Trophoblast cell (in vitro differentiated cells and primary cell): ENCODE measurements at regions not wholly inside any gene's neighbourhood (a gene's known extent, or its start where the extent isn't known, plus 50 kb on each side); places are given as distances from the start of the nearest gene placed in this dataset.

Source experiments
- DNase-seq, 2 donors: peaks; one replicate each; pipeline ENCODE4 v3.0.0-alpha.2; 2016
- H2AFZ ChIP-seq: 2 replicates; pipeline ENCODE4 v1.6.1; 2013; ENCODE audit warnings: low read length, moderate library complexity, mild to moderate bottlenecking; ENCODE audit not compliant: insufficient read depth, poor library complexity
- H2AK5ac ChIP-seq: 2 replicates; pipeline ENCODE4 v1.6.1; 2013; ENCODE audit warnings: mild to moderate bottlenecking, low read length
- H2BK120ac ChIP-seq: 2 replicates; pipeline ENCODE4 v1.6.1; 2013; ENCODE audit warnings: low read length, mild to moderate bottlenecking, moderate library complexity; ENCODE audit not compliant: insufficient read depth, poor library complexity
- H2BK12ac ChIP-seq: 2 replicates; pipeline ENCODE4 v1.6.1; 2013; ENCODE audit warnings: mild to moderate bottlenecking, low read length, moderate library complexity
- H2BK5ac ChIP-seq: 2 replicates; pipeline ENCODE4 v1.6.1; 2013; ENCODE audit warnings: low read length, low read depth, moderate library complexity, mild to moderate bottlenecking; ENCODE audit not compliant: poor library complexity
- H3K14ac ChIP-seq: 2 replicates; pipeline ENCODE4 v1.6.1; 2013; ENCODE audit warnings: mild to moderate bottlenecking, low read length
- H3K18ac ChIP-seq: 2 replicates; pipeline ENCODE4 v1.6.1; 2013; ENCODE audit warnings: mild to moderate bottlenecking, low read length
- H3K23ac ChIP-seq: 2 replicates; pipeline ENCODE4 v1.6.1; 2013; ENCODE audit warnings: low read length
- H3K27ac ChIP-seq: 2 replicates; pipeline ENCODE4 v1.5.1; 2013; ENCODE audit warnings: low read depth, mild to moderate bottlenecking, inconsistent platforms, low read length, moderate library complexity
- H3K27me3 ChIP-seq: 2 replicates; pipeline ENCODE4 v1.6.1; 2013; ENCODE audit warnings: inconsistent platforms, mild to moderate bottlenecking, low read length, moderate library complexity; ENCODE audit not compliant: insufficient read depth
- H3K36me3 ChIP-seq, 2 experiments: 1 replicate in 1 of 2; 2 replicates in 1 of 2; pipeline ENCODE4 v1.6.1; 2013; ENCODE audit warnings: low read length in 2 of 2, mild to moderate bottlenecking in 2 of 2, moderate library complexity in 1 of 2; ENCODE audit not compliant: insufficient read depth in 2 of 2, control insufficient read depth in 1 of 2
- H3K4ac ChIP-seq: 2 replicates; pipeline ENCODE4 v1.6.1; 2013; ENCODE audit warnings: low read depth, mild to moderate bottlenecking, low read length, moderate library complexity
- H3K4me1 ChIP-seq, 2 experiments: 1 replicate in 1 of 2; 2 replicates in 1 of 2; pipeline ENCODE4 v1.6.1; 2013; ENCODE audit warnings: low read length in 2 of 2, mild to moderate bottlenecking in 2 of 2, moderate library complexity in 1 of 2; ENCODE audit not compliant: insufficient read depth in 2 of 2, control insufficient read depth in 1 of 2
- H3K4me2 ChIP-seq: 2 replicates; pipeline ENCODE4 v1.6.1; 2013; ENCODE audit warnings: inconsistent platforms, mild to moderate bottlenecking, low read length, moderate library complexity
- H3K4me3 ChIP-seq: 2 replicates; pipeline ENCODE4 v1.5.1; 2013; ENCODE audit warnings: mild to moderate bottlenecking, low read depth, low read length, inconsistent platforms
- H3K79me1 ChIP-seq: one replicate; pipeline ENCODE4 v1.6.1; 2013; ENCODE audit warnings: low read length
- H3K79me2 ChIP-seq: 2 replicates; pipeline ENCODE4 v1.6.1; 2013; ENCODE audit warnings: low read length, mild to moderate bottlenecking; ENCODE audit not compliant: control insufficient read depth, insufficient read depth, poor library complexity
- H3K9ac ChIP-seq: 2 replicates; pipeline ENCODE4 v1.6.1; 2013; ENCODE audit warnings: mild to moderate bottlenecking, low read length
- H3K9me3 ChIP-seq: 2 replicates; pipeline ENCODE4 v1.6.1; 2013; ENCODE audit warnings: low read depth, mild to moderate bottlenecking, control low read depth, inconsistent platforms, low read length; ENCODE audit not compliant: insufficient read depth
- H4K12ac ChIP-seq: 2 replicates; pipeline ENCODE4 v1.6.1; 2013; ENCODE audit warnings: low read depth, mild to moderate bottlenecking, low read length, moderate library complexity
- H4K8ac ChIP-seq: 2 replicates; pipeline ENCODE4 v1.6.1; 2013; ENCODE audit warnings: low read depth, mild to moderate bottlenecking, low read length, moderate library complexity
- H4K91ac ChIP-seq: one replicate; pipeline ENCODE4 v1.6.1; 2013; ENCODE audit warnings: low read depth, mild to moderate bottlenecking, low read length, moderate library complexity
- WGBS: extraction: QIAGEN DNeasy Blood & Tissue Kit; methylation state at CpG from one replicate; pipeline ENCODE4 v1.1.7; 2013; ENCODE audit warnings: missing lambda C conversion rate; ENCODE audit not compliant: insufficient read length, insufficient coverage; ENCODE audit errors: extremely low coverage; 5-methylcytosine and 5-hydroxymethylcytosine counted together

DNA sequence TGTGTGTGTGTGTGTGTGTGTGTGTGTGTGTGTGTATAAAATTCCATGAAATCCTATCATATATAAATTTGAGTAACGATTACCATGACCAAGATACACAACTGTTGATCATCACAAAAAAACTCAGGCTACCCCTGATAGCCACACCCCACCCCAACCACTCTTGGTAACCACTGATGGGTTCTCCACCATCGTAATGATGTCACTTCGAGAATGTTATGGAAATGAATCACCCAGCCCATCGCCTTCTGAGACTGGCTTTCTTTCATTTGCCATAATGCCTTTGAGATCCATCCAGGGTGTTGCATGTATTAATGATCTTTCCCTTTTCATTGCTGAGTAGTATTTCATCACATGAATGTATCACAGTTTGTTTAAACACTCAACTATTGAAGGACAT is 496.0 kb downstream of the MIAT start:
- Histone ChIP-seq H3K27ac (no peak overlapping the region), H3K27me3 (no peaks in the 10 kb centered on the region), H3K4me2 (no peak overlapping the region), H3K4me3 (no peak overlapping the region), H3K4me1 (no peaks in the 10 kb centered on the region), H4K8ac (no peak overlapping the region), H3K9me3 (no peaks in the 10 kb centered on the region), H3K4ac (no peak overlapping the region), H4K12ac (no peak overlapping the region), H2AK5ac (no peak overlapping the region), H3K79me2 (no peaks in the 10 kb centered on the region), H3K18ac (no peak overlapping the region), H2BK5ac (no peak overlapping the region), H2BK120ac (no peak overlapping the region), H3K9ac (no peak overlapping the region), H3K79me1 (no peaks in the 10 kb centered on the region), H3K14ac (no peak overlapping the region), H2AFZ (no peak overlapping the region), H2BK12ac (no peak overlapping the region), H4K91ac (no peak overlapping the region), H3K36me3 (no peaks in the 10 kb centered on the region), H3K23ac (no peak overlapping the region)
- no peak for DNase-seq
- WGBS, result no CpG with 5 or more reads among the region's 4 CpGs

DNA sequence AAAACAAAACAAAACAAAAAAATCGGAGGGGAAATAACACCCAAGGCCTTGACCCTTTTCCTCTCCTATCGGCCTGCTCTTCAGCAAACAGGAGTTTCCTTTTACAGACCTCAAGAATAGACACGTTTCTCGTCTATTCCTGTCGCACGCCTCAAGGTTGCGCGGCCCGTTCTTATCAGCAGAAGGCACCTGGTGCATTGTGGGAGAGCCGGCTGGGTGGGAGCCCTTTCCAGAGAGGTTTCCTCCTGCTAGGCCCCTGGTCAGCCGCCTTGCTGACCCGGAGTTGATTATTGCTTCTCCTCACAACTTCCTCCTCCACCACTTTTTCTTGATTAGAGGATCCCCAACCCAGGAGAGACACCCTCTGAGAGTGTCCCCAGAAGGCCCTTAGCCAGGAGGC is 497.3 kb downstream of the MIAT start:
- Histone ChIP-seq H4K12ac (no peak overlapping the region), H2BK12ac (no peak overlapping the region), H4K91ac (no peak overlapping the region), H2BK5ac (no peak overlapping the region), H3K4me1 (peaks cover 2 to 3% of the 10 kb centered on the region in 2 experiments), H2AK5ac (no peak overlapping the region), H2AFZ (no peak overlapping the region), H3K9ac (no peak overlapping the region), H3K36me3 (no peaks in the 10 kb centered on the region), H3K4me2 (no peak overlapping the region), H3K27me3 (no peaks in the 10 kb centered on the region), H3K79me1 (no peaks in the 10 kb centered on the region), H3K79me2 (no peaks in the 10 kb centered on the region), H3K18ac (no peak overlapping the region), H3K4ac (no peak overlapping the region), H3K23ac (no peak overlapping the region), H3K27ac (no peak overlapping the region), H3K14ac (no peak overlapping the region), H3K4me3 (no peak overlapping the region), H2BK120ac (no peak overlapping the region), H4K8ac (no peak overlapping the region), H3K9me3 (peaks cover 2% of the 10 kb centered on the region)
- WGBS, result no CpG with 5 or more reads among the region's 12 CpGs
- DNase-seq, result no peak

DNA sequence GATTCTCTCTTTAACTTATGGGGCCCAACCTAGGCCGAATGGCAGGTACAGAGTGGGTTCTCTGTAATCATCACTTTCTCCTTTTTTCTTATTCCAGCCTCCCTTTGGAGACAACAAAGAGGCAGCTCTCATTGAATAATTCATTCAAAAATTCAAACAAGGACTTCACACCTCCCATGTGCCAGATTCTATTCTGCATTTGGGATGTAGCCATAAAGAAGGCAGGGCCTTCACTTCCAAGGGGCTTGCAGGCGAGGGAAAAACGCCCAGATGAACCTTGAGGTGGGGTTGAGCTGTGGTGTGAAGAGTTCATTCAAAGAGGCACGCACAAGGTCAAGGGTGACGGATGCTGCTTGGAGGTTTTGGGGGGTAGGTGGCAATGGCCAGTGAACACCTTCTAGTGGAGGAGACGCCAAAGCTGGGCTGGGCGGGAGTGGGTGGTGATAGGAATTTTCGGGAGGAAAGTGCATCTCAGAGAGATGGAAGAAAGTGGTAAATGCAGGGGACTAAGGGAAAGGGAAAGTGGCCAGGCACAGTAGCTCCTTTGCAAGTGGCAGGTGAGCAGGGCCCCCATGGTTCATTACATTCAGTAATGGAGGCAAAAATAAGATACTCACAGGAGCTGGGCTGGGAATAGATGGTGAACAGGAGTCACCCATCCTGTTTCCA is 499.6 kb downstream of the MIAT start:
- Histone ChIP-seq H2BK12ac (no peak overlapping the region), H3K9me3 (peaks cover 2% of the 10 kb centered on the region), H2AFZ (no peak overlapping the region), H3K36me3 (no peaks in the 10 kb centered on the region), H3K79me1 (no peaks in the 10 kb centered on the region), H3K79me2 (no peaks in the 10 kb centered on the region), H3K23ac (no peak overlapping the region), H3K4me2 (no peak overlapping the region), H2AK5ac (no peak overlapping the region), H3K27me3 (no peaks in the 10 kb centered on the region), H4K8ac (no peak overlapping the region), H3K4me1 (peaks cover 2 to 3% of the 10 kb centered on the region in 2 experiments), H3K14ac (no peak overlapping the region), H3K27ac (no peak overlapping the region), H3K18ac (no peak overlapping the region), H3K9ac (no peak overlapping the region), H4K91ac (no peak overlapping the region), H3K4ac (no peak overlapping the region), H3K4me3 (no peak overlapping the region), H2BK5ac (no peak overlapping the region), H4K12ac (no peak overlapping the region), H2BK120ac (no peak overlapping the region)
- DNase-seq, result no peak
- WGBS, result no CpG with 5 or more reads among the region's 8 CpGs

DNA sequence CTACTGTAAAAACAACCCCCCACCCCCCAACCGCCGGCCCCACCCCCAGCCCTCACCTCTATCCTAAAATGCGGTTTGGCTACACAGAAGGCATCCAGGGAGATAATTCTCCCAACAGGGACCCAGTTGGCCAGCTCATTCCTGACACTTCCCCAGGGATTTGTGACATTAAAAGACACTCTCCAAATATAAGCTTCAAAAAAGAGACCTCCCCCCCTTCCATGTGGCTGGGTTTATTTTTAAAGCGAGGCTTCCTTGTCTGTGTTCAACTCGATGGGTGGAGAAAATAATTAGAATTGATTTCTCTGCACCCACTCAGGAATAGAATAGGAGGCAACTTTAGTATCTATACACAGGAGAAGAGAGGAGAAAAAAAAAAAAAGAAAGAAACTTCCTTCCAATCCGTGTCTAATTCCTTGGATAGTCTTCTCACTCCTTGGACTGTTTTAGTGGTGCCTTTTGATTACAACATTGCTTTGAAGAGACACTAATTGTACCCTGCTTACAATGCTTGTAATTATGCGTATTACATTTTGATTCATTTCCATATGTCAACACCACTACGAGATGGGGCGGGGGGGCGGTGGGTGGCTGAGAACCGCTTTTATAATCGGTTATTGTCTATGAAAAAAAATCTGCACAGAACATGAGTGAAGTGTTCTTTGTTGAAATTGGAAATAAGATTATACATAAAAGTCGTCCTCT is 500.4 kb downstream of the MIAT start:
- no peak overlapping the region for H2AK5ac ChIP-seq
- no peak overlapping the region for H4K91ac ChIP-seq
- peaks cover 2 to 3% of the 10 kb centered on the region in 2 experiments for H3K4me1 ChIP-seq
- no peaks in the 10 kb centered on the region for H3K79me1 ChIP-seq
- H3K27me3 ChIP-seq, result no peaks in the 10 kb centered on the region
- no peaks in the 10 kb centered on the region for H3K36me3 ChIP-seq
- H3K79me2 ChIP-seq, result no peaks in the 10 kb centered on the region
- peaks cover 2% of the 10 kb centered on the region for H3K9me3 ChIP-seq
- H3K4me2 ChIP-seq, result no peak overlapping the region
- no peak overlapping the region for H2BK5ac ChIP-seq
- no peak overlapping the region for H3K9ac ChIP-seq
- no CpG with 5 or more reads among the region's 13 CpGs for WGBS
- H3K14ac ChIP-seq, result no peak overlapping the region
- no peak overlapping the region for H4K8ac ChIP-seq
- H4K12ac ChIP-seq, result no peak overlapping the region
- H3K4me3 ChIP-seq, result no peak overlapping the region
- H3K18ac ChIP-seq, result no peak overlapping the region
- H2BK12ac ChIP-seq, result no peak overlapping the region
- no peak overlapping the region for H3K23ac ChIP-seq
- no peak overlapping the region for H3K4ac ChIP-seq
- DNase-seq, result no peak
- no peak overlapping the region for H3K27ac ChIP-seq
- H2BK120ac ChIP-seq, result no peak overlapping the region
- H2AFZ ChIP-seq, result no peak overlapping the region
